WTC11 (cell line): ENCODE measurements at regions not wholly inside any gene's neighbourhood (a gene's known extent, or its start where the extent isn't known, plus 50 kb on each side); places are given as distances from the start of the nearest gene placed in this dataset.

Source experiments
- ATAC-seq: fragments of 200-7000 bp; cut with Tn5 transposase; 2 replicates; pipeline ENCODE4 v1.10.0; 2021; ENCODE audit warnings: mild to moderate bottlenecking, moderate library complexity
- CTCF ChIA-PET: fragments of 300-600 bp; sonication (Branson Sonifier 250); formaldehyde crosslinking; loops from one replicate; lab custom pipeline; 2021; ENCODE audit warnings: antibody characterized with exemption; lab: Charles Lee
- POLR2A ChIA-PET: fragments of 350-600 bp; sonication (Branson Sonifier 250); formaldehyde crosslinking; loops from one replicate; lab custom pipeline; 2021; ENCODE audit warnings: antibody characterized with exemption; lab: Charles Lee
- DNase-seq: peaks from one replicate; pipeline ENCODE4 v3.0.0; 2021; ENCODE audit warnings: low spot score
- H3K27ac Mint-ChIP-seq: 2 replicates; pipeline ENCODE4 v1.8.0; 2021; ENCODE audit warnings: mixed read lengths
- H3K27me3 Mint-ChIP-seq: 2 replicates; pipeline ENCODE4 v1.8.0; 2021; ENCODE audit warnings: low read depth, mild to moderate bottlenecking, moderate library complexity, mixed read lengths
- H3K36me3 Mint-ChIP-seq: 2 replicates; pipeline ENCODE4 v1.8.0; 2021; ENCODE audit warnings: mixed read lengths
- H3K4me1 Mint-ChIP-seq: 2 replicates; pipeline ENCODE4 v1.8.0; 2022; ENCODE audit warnings: mixed read lengths
- H3K4me3 Mint-ChIP-seq: 2 replicates; pipeline ENCODE4 v1.8.0; 2021; ENCODE audit warnings: mild to moderate bottlenecking, moderate library complexity, mixed read lengths
- H3K9me3 Mint-ChIP-seq: 2 replicates; pipeline ENCODE4 v1.8.0; 2021; ENCODE audit warnings: mixed read lengths
- FOXJ3 ChIP-seq: sonication (generic); formaldehyde crosslinking; IDR thresholded peaks from 2 replicates; pipeline ENCODE4 v1.9.0; 2021; ENCODE audit warnings: missing genetic modification reagents, mild to moderate bottlenecking, borderline replicate concordance
- FOXP1 ChIP-seq: sonication (generic); formaldehyde crosslinking; IDR thresholded peaks from 2 replicates; pipeline ENCODE4 v1.8.0; 2022; ENCODE audit warnings: missing genetic modification reagents, mild to moderate bottlenecking, moderate library complexity, borderline replicate concordance
- GABPB1 ChIP-seq: sonication (generic); formaldehyde crosslinking; IDR thresholded peaks from 2 replicates; pipeline ENCODE4 v1.8.1; 2023; ENCODE audit warnings: mild to moderate bottlenecking, missing genetic modification reagents
- NR3C1 ChIP-seq: sonication (generic); formaldehyde crosslinking; conservative IDR thresholded peaks from 2 replicates; pipeline ENCODE4 v1.8.1; 2023; ENCODE audit warnings: low read depth, mild to moderate bottlenecking, missing genetic modification reagents
- OVOL2 ChIP-seq: fragments of 250-450 bp; sonication (Bioruptor Pico); IDR thresholded peaks from 2 replicates; pipeline ENCODE4 v1.9.0; 2021; ENCODE audit warnings: mild to moderate bottlenecking, borderline replicate concordance
- RORB ChIP-seq: fragments of 250-450 bp; sonication (Bioruptor Pico); IDR thresholded peaks from 2 replicates; pipeline ENCODE4 v1.9.0; 2021; ENCODE audit warnings: mild to moderate bottlenecking
- ZNF138 ChIP-seq: sonication (generic); formaldehyde crosslinking; conservative IDR thresholded peaks from 2 replicates; pipeline ENCODE4 v1.8.1; 2022; ENCODE audit warnings: mild to moderate bottlenecking, moderate library complexity, missing genetic modification reagents
- ZNF232 ChIP-seq: sonication (generic); formaldehyde crosslinking; IDR thresholded peaks from 2 replicates; pipeline ENCODE4 v1.8.0; 2022; ENCODE audit warnings: mild to moderate bottlenecking, missing genetic modification reagents
- ZNF423 ChIP-seq: fragments of 250-450 bp; sonication (Bioruptor Pico); IDR thresholded peaks from 2 replicates; pipeline ENCODE4 v2.1.2; 2022; ENCODE audit warnings: mild to moderate bottlenecking, moderate library complexity
- TF ChIP-seq, protein P1 (sequence below): sonication (generic); formaldehyde crosslinking; conservative IDR thresholded peaks from 2 replicates; pipeline ENCODE4 v1.8.1; 2022; ENCODE audit warnings: mild to moderate bottlenecking, missing genetic modification reagents
- TF ChIP-seq, protein P2 (sequence below): sonication (generic); formaldehyde crosslinking; IDR thresholded peaks from 2 replicates; pipeline ENCODE4 v1.8.0; 2023; ENCODE audit warnings: missing genetic modification reagents, mild to moderate bottlenecking, borderline replicate concordance
- TF ChIP-seq, protein P3 (sequence below): sonication (generic); formaldehyde crosslinking; IDR thresholded peaks from 2 replicates; pipeline ENCODE4 v1.8.1; 2023; ENCODE audit warnings: mild to moderate bottlenecking, missing genetic modification reagents, borderline replicate concordance
- TF ChIP-seq, protein P4 (sequence below): sonication (generic); formaldehyde crosslinking; IDR thresholded peaks from 2 replicates; pipeline ENCODE4 v1.8.1; 2023; ENCODE audit warnings: mild to moderate bottlenecking, missing genetic modification reagents
- TF ChIP-seq, protein P5 (sequence below): sonication (generic); formaldehyde crosslinking; IDR thresholded peaks from 2 replicates; pipeline ENCODE4 v1.8.0; 2022; ENCODE audit warnings: mild to moderate bottlenecking, missing genetic modification reagents

DNA sequence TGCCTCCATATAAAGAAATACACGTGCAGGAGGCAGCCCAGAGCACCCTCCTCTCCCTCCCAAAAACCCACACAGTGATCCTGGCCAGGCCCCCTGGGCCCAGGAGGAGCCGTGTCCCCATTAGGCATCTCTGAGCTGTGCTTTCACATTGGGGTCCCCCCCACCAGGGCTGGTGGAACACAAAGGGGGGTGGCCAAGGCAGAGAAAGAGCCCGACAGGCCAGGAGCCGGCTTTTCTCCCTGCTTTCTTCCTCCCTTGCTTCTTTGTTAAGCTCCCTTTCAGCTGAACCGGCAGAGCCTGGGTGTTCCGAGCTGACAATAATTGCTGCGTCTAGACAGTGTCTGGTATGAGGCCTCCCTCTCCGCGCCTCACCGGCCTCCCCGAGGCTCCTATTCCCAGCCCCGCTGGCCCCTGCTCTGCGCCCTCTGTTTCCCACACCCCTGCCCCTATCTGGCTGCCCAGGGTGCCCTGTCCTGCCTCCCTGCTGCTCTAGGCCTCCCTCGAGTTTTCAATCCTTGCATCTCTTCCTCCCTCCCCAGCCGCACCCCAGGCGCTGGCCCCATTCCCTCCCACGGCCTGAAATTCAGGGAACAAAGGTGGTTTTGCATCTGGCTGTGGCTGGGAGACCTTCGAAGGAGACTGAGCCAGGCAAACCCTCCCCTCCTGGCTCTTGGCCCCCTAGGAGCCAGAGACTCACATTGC is 120.6 kb downstream of the C9orf50 start:
- Mint-ChIP-seq H3K27me3 (peaks cover 26% of the 10 kb centered on the region), H3K9me3 (no peaks in the 10 kb centered on the region), H3K4me3 (no peak overlapping the region), H3K4me1 (peaks cover 39% of the 10 kb centered on the region), H3K36me3 (no peaks in the 10 kb centered on the region), H3K27ac (peak overlapping the region; percentile 25)
- peak; percentile 4; the same call in 1 of the 2 replicates for ATAC-seq
- ChIA-PET POLR2A (no interaction called here), CTCF (interaction anchor here (0.7 to 2.0 kb wide), 9 partner anchors 19 to 369 kb away, joined by 3 to 9 read pairs (median 4); partner anchors contain the start of gene IER5L)
- TF ChIP-seq ZNF232 (CRISPR knock-in tag) (no peak), ZNF423 (CRISPR knock-in tag) (peak; percentile 14; the same call in 1 of the 2 replicates), RORB (CRISPR knock-in tag) (no peak)
- TF ChIP-seq, protein P1, sequence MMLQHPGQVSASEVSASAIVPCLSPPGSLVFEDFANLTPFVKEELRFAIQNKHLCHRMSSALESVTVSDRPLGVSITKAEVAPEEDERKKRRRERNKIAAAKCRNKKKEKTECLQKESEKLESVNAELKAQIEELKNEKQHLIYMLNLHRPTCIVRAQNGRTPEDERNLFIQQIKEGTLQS (CRISPR knock-in tag): no peak
- TF ChIP-seq, protein P2, sequence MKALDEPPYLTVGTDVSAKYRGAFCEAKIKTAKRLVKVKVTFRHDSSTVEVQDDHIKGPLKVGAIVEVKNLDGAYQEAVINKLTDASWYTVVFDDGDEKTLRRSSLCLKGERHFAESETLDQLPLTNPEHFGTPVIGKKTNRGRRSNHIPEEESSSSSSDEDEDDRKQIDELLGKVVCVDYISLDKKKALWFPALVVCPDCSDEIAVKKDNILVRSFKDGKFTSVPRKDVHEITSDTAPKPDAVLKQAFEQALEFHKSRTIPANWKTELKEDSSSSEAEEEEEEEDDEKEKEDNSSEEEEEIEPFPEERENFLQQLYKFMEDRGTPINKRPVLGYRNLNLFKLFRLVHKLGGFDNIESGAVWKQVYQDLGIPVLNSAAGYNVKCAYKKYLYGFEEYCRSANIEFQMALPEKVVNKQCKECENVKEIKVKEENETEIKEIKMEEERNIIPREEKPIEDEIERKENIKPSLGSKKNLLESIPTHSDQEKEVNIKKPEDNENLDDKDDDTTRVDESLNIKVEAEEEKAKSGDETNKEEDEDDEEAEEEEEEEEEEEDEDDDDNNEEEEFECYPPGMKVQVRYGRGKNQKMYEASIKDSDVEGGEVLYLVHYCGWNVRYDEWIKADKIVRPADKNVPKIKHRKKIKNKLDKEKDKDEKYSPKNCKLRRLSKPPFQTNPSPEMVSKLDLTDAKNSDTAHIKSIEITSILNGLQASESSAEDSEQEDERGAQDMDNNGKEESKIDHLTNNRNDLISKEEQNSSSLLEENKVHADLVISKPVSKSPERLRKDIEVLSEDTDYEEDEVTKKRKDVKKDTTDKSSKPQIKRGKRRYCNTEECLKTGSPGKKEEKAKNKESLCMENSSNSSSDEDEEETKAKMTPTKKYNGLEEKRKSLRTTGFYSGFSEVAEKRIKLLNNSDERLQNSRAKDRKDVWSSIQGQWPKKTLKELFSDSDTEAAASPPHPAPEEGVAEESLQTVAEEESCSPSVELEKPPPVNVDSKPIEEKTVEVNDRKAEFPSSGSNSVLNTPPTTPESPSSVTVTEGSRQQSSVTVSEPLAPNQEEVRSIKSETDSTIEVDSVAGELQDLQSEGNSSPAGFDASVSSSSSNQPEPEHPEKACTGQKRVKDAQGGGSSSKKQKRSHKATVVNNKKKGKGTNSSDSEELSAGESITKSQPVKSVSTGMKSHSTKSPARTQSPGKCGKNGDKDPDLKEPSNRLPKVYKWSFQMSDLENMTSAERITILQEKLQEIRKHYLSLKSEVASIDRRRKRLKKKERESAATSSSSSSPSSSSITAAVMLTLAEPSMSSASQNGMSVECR (CRISPR knock-in tag): no peak
- TF ChIP-seq, protein P3, sequence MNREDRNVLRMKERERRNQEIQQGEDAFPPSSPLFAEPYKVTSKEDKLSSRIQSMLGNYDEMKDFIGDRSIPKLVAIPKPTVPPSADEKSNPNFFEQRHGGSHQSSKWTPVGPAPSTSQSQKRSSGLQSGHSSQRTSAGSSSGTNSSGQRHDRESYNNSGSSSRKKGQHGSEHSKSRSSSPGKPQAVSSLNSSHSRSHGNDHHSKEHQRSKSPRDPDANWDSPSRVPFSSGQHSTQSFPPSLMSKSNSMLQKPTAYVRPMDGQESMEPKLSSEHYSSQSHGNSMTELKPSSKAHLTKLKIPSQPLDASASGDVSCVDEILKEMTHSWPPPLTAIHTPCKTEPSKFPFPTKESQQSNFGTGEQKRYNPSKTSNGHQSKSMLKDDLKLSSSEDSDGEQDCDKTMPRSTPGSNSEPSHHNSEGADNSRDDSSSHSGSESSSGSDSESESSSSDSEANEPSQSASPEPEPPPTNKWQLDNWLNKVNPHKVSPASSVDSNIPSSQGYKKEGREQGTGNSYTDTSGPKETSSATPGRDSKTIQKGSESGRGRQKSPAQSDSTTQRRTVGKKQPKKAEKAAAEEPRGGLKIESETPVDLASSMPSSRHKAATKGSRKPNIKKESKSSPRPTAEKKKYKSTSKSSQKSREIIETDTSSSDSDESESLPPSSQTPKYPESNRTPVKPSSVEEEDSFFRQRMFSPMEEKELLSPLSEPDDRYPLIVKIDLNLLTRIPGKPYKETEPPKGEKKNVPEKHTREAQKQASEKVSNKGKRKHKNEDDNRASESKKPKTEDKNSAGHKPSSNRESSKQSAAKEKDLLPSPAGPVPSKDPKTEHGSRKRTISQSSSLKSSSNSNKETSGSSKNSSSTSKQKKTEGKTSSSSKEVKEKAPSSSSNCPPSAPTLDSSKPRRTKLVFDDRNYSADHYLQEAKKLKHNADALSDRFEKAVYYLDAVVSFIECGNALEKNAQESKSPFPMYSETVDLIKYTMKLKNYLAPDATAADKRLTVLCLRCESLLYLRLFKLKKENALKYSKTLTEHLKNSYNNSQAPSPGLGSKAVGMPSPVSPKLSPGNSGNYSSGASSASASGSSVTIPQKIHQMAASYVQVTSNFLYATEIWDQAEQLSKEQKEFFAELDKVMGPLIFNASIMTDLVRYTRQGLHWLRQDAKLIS: no peak
- no peak for DNase-seq

DNA sequence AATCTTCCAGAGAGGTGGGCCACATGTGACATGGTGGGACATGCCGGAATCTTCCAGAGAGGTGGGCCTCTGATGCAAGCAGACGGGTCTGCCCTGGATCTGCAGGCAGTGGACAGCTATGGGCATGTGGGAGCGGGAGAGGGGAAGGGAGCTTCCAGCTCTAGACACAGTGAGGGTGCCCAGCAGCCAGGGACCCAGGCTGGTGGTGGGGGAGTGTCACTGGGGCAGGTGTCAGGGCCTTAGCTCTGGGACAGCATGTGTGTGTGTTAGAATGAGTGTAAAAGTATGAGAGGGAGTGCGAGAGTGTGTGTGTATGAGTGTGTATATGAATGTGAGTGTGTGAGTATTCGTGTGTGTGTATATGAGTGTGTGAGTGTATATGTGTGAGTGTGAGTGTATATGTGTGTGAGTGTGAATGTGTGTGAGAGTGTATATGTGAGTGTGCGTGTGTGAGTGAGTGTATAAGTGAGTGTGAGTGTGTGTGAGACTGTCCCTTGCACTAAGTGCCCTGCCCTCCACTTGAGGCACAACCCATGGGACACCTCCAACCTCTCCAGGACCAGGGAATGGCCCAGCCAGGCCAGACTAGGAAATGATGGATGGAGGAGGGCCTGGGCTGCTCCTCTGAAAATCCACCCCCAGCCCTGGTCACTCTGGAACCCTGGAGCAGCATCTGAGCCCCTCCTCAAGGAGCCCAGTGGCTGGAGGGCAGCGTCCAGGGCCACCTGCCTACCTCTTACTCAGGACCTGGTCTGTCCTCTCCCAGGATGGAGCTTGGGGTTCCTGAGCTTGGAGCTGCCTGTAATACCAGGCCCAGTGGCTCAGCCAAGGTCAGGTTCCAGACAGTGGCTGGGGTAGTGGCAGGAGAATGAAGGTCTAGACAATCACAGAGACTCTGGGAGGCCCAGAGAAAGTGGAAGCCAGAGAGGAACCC is 122.2 kb downstream of the C9orf50 start:
- ChIA-PET POLR2A (no interaction called here), CTCF (interaction anchor here (1.1 to 2.9 kb wide), 3 partner anchors 15 to 321 kb away, joined by 3 to 14 read pairs (median 3); partner anchors contain the start of gene IER5L)

More for the DNA sequence above, 122.2 kb downstream of the C9orf50 start:
- Mint-ChIP-seq H3K27ac (no peak overlapping the region), H3K9me3 (no peaks in the 10 kb centered on the region), H3K27me3 (peaks cover 41% of the 10 kb centered on the region), H3K4me3 (no peak overlapping the region), H3K4me1 (peaks cover 50% of the 10 kb centered on the region), H3K36me3 (no peaks in the 10 kb centered on the region)
- ATAC-seq (no peak), DNase-seq (no peak)
- no peak for TF ChIP-seq ZNF138 (CRISPR knock-in tag)
- no peak for TF ChIP-seq FOXP1 (CRISPR knock-in tag)
- TF ChIP-seq OVOL2 (CRISPR knock-in tag): no peak
- no peak for TF ChIP-seq GABPB1 (CRISPR knock-in tag)
- no peak for TF ChIP-seq NR3C1 (CRISPR knock-in tag)
- TF ChIP-seq, protein P4, sequence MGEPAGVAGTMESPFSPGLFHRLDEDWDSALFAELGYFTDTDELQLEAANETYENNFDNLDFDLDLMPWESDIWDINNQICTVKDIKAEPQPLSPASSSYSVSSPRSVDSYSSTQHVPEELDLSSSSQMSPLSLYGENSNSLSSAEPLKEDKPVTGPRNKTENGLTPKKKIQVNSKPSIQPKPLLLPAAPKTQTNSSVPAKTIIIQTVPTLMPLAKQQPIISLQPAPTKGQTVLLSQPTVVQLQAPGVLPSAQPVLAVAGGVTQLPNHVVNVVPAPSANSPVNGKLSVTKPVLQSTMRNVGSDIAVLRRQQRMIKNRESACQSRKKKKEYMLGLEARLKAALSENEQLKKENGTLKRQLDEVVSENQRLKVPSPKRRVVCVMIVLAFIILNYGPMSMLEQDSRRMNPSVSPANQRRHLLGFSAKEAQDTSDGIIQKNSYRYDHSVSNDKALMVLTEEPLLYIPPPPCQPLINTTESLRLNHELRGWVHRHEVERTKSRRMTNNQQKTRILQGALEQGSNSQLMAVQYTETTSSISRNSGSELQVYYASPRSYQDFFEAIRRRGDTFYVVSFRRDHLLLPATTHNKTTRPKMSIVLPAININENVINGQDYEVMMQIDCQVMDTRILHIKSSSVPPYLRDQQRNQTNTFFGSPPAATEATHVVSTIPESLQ (CRISPR knock-in tag): no peak
- TF ChIP-seq FOXJ3 (CRISPR knock-in tag): no peak
- TF ChIP-seq, protein P5, sequence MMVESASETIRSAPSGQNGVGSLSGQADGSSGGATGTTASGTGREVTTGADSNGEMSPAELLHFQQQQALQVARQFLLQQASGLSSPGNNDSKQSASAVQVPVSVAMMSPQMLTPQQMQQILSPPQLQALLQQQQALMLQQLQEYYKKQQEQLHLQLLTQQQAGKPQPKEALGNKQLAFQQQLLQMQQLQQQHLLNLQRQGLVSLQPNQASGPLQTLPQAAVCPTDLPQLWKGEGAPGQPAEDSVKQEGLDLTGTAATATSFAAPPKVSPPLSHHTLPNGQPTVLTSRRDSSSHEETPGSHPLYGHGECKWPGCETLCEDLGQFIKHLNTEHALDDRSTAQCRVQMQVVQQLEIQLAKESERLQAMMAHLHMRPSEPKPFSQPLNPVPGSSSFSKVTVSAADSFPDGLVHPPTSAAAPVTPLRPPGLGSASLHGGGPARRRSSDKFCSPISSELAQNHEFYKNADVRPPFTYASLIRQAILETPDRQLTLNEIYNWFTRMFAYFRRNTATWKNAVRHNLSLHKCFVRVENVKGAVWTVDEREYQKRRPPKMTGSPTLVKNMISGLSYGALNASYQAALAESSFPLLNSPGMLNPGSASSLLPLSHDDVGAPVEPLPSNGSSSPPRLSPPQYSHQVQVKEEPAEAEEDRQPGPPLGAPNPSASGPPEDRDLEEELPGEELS (CRISPR knock-in tag): no peak
